HFFc6 (cell line): ENCODE measurements at regions not wholly inside any gene's neighbourhood (a gene's known extent, or its start where the extent isn't known, plus 50 kb on each side); places are given as distances from the start of the nearest gene placed in this dataset.

Experiments used
- DNase-seq: peaks from one replicate; pipeline ENCODE4 v3.0.0-alpha.2; 2018
- H3K27ac Mint-ChIP-seq: 2 replicates; pipeline ENCODE4 v1.8.0; 2020; ENCODE audit warnings: mild to moderate bottlenecking, mixed read lengths
- H3K27me3 Mint-ChIP-seq: 2 replicates; pipeline ENCODE4 v1.8.0; 2021; ENCODE audit warnings: mild to moderate bottlenecking, moderate library complexity, mixed read lengths; ENCODE audit not compliant: insufficient read depth
- H3K36me3 Mint-ChIP-seq: 2 replicates; pipeline ENCODE4 v1.8.0; 2021; ENCODE audit warnings: low read depth, mixed read lengths
- H3K4me1 Mint-ChIP-seq: 2 replicates; pipeline ENCODE4 v1.8.0; 2020; ENCODE audit warnings: low read depth, mixed read lengths
- H3K4me3 Mint-ChIP-seq: 2 replicates; pipeline ENCODE4 v1.8.0; 2020; ENCODE audit warnings: mild to moderate bottlenecking, moderate library complexity, mixed read lengths
- H3K9me3 Mint-ChIP-seq: 2 replicates; pipeline ENCODE4 v1.8.0; 2020; ENCODE audit warnings: mild to moderate bottlenecking, mixed read lengths
- TF ChIP-seq, protein P1 (sequence below): fragments of 200-600 bp; sonication (generic); IDR thresholded peaks from 2 replicates; pipeline ENCODE4 v1.5.0; 2021; ENCODE audit warnings: antibody characterized with exemption, mild to moderate bottlenecking

DNA sequence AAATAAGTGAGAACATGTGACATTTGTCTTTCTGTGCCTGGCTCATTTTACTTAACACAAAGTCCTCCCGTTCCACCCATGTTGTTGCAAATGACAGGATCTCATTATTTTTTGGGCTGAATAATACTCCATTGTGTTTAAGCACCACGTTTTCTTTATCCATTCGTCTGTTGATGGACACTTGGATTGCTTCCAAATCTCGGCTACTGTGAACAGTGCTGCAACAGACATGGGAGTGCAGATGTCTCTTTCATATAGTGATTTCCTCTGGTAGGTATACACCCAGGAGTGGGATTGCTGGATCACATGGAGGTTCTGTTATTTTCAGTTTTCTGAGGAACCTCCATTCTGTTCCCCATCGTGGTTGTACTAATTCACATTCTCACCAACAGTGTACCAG lies 264.4 kb upstream of the GALNT17 start:
- no peak overlapping the region for H3K4me3 Mint-ChIP-seq
- H3K9me3 Mint-ChIP-seq = peaks cover 29% of the 10 kb centered on the region
- DNase-seq = no peak
- no peaks in the 10 kb centered on the region for H3K4me1 Mint-ChIP-seq
- TF ChIP-seq, protein P1, sequence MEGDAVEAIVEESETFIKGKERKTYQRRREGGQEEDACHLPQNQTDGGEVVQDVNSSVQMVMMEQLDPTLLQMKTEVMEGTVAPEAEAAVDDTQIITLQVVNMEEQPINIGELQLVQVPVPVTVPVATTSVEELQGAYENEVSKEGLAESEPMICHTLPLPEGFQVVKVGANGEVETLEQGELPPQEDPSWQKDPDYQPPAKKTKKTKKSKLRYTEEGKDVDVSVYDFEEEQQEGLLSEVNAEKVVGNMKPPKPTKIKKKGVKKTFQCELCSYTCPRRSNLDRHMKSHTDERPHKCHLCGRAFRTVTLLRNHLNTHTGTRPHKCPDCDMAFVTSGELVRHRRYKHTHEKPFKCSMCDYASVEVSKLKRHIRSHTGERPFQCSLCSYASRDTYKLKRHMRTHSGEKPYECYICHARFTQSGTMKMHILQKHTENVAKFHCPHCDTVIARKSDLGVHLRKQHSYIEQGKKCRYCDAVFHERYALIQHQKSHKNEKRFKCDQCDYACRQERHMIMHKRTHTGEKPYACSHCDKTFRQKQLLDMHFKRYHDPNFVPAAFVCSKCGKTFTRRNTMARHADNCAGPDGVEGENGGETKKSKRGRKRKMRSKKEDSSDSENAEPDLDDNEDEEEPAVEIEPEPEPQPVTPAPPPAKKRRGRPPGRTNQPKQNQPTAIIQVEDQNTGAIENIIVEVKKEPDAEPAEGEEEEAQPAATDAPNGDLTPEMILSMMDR = no peak
- no peak overlapping the region for H3K27ac Mint-ChIP-seq
- no peaks in the 10 kb centered on the region for H3K27me3 Mint-ChIP-seq
- H3K36me3 Mint-ChIP-seq = peaks cover 4% of the 10 kb centered on the region; the same call in 1 of the 2 replicates

- Mint-ChIP-seq H3K27me3 (no peaks in the 10 kb centered on the region), H3K27ac (no peak overlapping the region), H3K4me3 (no peak overlapping the region), H3K36me3 (peaks cover 4% of the 10 kb centered on the region; the same call in 1 of the 2 replicates), H3K9me3 (peaks cover 40% of the 10 kb centered on the region), H3K4me1 (no peaks in the 10 kb centered on the region)
- TF ChIP-seq, protein P1 = no peak
- no peak for DNase-seq
These were observed 261.6 kb upstream of the GALNT17 start for GRCh38 chr7:70870349-70870748.

DNA sequence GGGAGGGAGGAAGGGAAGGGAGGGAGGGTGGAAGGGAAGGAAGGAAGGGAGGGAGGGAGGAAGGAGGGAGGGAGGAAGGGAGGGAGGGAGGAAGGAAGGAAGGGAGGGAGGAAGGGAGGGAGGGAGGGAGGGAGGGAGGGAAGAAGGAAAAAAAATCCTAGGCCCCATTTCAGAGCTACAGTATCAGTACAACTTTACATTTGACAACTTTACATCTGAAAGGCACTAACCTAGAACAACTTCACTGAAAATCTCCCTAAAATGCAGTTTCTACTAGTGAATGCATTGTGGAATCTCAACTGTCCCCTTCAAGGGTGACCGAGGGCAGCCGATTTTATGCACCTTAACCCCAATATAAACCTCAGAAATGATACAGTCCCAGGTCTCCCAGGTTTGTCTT lies 259.8 kb upstream of the GALNT17 start:
- TF ChIP-seq, protein P1 = no peak
- no peaks in the 10 kb centered on the region for H3K27me3 Mint-ChIP-seq
- no peak overlapping the region for H3K27ac Mint-ChIP-seq
- peaks cover 4% of the 10 kb centered on the region; the same call in 1 of the 2 replicates for H3K36me3 Mint-ChIP-seq
- no peak for DNase-seq
- H3K4me3 Mint-ChIP-seq = no peak overlapping the region
- peaks cover 49% of the 10 kb centered on the region for H3K9me3 Mint-ChIP-seq
- H3K4me1 Mint-ChIP-seq = no peaks in the 10 kb centered on the region

DNA sequence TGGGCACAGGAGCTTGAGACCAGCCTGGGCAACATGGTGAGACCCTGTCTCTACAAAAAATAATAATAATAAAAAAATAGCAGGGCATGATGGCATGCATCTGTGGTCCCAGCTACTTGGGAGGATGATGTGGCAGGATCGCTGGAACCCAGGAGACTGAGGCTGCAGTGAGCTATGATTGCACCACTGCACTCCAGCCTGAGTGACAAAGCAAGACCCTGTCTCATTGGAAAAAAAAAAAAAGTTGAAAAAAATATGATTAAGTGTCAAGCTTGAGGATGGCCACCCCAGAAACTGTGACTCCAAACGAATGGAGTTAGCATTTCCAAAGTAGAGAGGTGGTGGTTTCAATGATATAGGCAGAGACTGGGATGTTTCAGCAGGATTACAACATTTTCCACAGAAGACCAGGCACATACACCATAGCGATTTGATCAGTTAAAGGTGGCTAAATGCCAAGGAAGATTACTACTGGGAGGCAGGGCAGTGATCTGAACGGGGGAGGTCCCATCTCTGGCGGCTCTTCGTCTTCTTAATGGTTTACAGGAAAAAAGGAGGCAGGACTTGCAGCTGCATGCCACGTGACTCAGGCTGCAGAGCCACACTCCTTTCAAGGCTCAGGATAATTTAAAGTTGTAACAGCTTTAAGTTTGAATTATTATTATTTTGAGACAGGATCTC lies 250.6 kb upstream of the GALNT17 start:
- H3K4me3 Mint-ChIP-seq = no peak overlapping the region
- TF ChIP-seq, protein P1 = no peak
- no peak overlapping the region for H3K27ac Mint-ChIP-seq
- H3K27me3 Mint-ChIP-seq = no peaks in the 10 kb centered on the region
- no peaks in the 10 kb centered on the region; the same call in 1 of the 2 replicates for H3K36me3 Mint-ChIP-seq
- DNase-seq = no peak
- H3K4me1 Mint-ChIP-seq = no peaks in the 10 kb centered on the region
- peaks cover 60% of the 10 kb centered on the region for H3K9me3 Mint-ChIP-seq

- Mint-ChIP-seq H3K27ac (no peak overlapping the region), H3K4me3 (no peak overlapping the region), H3K4me1 (no peaks in the 10 kb centered on the region), H3K36me3 (no peaks in the 10 kb centered on the region; the same call in 1 of the 2 replicates), H3K9me3 (peaks cover 57% of the 10 kb centered on the region), H3K27me3 (no peaks in the 10 kb centered on the region)
- no peak for DNase-seq
- TF ChIP-seq, protein P1 = no peak
These were observed 248.0 kb upstream of the GALNT17 start for GRCh38 chr7:70883750-70884439.
